NCI-H2227 (cell line): ENCODE measurements at regions not wholly inside any gene's neighbourhood (a gene's known extent, or its start where the extent isn't known, plus 50 kb on each side); places are given as distances from the start of the nearest gene placed in this dataset.
A peak's percentile ranks its signal among the peaks of the same experiment; 100 is the strongest.

Experiments used
- DNase-seq: peaks from one replicate; lab custom pipeline; 2025; ENCODE audit not compliant: unreplicated experiment; lab: John Stamatoyannopoulos, UW

DNA sequence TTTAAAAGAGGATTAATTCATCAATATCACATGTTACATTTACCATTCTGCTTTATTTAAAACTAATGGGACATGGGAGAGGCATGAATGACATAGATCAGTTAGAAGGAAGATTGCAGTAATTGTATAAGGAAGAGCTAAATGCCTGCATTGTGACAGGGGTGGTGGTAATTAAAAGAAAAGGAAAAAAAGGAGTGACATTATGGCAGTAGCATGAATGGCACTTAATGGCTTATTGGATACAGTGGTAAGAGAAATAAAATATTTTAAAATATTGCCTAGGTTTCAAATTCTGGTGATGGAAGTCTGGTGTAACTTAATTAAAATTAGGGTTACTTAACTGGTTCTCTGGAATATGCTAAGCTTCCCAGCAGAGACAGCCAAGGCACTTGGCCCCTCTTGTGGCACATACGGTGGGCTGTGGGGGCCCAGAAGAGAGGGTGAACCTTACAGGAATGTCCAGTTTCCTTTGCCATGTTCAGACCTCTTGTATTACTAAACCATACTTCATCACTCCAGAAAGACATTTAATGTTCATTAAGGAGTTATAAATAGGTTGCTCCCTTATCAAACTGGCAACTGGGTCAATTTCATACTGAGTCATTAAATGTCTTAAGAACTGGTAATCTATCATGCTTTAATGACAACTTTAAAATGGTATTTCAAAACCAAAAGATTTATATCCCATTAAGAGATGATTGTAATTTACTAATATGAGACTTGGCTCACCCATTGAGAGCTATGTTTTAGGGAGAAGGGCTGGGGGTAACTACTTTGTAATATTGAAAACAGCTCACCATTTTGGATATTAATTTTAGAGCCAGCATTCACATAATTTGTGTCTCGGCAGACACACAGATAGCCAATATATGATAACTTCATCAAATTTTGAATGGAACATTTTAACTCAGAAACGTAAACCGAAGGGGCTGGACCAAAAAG is 798.9 kb upstream of the PIK3C3 start:
- DNase-seq: no peak

DNA sequence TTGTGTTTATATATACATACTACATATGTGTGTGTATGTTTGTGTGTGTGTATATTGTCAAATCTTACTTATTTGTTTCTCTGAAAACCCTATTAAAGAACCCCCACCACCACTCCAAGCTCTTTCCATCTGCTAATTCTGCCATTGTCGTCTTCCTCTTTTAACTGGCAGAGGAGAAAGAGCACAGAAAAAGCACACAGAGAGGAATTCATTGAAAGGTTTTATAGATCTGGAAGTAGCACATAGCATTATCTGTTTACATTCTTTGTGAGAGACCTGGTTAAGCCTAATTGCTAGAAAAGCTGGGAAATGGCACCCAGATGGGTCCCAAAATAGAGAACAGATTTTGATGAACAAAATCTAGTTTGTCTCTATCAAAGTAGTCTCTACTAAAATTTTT is 800.0 kb upstream of the PIK3C3 start:
- no peak for DNase-seq

DNA sequence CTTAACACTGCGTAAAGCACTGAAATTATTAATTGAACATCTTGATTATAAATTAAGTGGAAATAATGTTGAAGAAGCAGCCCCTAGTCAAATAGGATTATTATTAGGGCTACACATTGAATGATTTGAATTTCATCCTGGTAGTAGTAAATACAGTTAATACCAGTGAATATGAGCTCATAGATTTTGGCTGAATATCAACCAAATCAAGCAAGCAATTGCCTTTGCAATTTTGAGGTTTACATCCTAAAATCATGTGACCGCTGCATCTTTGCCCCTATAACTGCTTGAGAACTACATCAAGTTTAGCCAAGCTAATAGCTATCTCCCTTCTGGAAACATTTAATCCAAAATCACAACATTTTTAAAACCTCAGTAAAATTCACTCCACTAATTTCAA is 801.2 kb upstream of the PIK3C3 start:
- no peak for DNase-seq

DNA sequence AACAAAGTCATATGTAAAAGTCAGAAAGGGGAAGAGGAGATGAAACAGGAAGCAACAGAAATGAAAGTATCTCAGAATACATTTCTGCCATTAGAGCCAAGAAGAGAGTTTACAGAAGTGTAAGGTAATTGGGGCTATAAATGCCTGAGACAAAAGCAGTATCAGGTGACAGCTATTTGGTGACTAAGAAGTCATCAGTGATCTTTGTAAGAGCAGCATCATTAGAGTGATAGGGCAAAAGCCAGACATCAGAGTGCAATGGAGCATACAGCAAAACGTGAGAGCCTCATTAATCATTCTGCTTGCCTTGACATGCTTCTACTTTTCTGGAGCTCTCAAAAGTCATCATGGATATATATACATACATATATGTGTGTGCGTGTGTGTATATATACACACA is 804.7 kb upstream of the PIK3C3 start:
- DNase-seq: peak; percentile 69

DNA sequence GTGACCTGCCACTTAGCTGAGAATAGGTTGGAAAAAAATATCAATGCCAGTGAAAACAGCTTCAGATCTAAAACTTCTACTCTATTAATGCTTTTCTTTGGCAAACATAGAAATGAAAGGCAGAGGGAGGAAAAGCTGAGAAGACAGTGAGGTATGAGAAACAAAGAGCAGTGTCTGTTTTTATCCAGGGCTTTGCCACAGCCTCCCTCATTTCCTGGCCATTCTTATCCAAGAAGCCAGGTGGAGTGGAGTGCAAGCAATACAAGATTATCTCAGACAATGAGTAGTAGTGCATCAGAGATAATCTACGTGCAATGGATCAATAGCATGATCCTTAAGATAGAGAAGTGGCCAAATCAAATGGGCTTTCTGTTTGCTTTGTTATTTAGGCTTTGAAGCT is 808.7 kb upstream of the PIK3C3 start:
- DNase-seq: peak; percentile 39

DNA sequence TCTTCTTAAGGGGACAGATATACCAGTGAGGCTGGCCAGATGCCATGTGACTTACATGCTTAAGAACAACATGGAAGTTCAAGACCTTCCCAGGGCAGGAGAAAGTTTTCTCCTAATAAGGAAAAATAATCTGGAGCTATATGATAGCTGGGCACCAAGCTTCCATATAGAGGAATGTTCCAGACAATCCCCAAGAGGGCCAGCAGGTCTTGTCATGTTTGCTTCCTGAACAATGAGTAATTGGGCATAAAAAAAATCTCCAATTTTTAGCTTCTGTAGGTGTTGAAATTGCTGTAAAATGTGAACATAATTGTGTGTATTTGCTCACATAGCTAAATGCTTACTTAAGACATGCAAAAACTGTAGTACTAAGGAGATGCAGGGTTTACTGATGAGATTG is 809.5 kb upstream of the PIK3C3 start:
- DNase-seq: no peak

DNA sequence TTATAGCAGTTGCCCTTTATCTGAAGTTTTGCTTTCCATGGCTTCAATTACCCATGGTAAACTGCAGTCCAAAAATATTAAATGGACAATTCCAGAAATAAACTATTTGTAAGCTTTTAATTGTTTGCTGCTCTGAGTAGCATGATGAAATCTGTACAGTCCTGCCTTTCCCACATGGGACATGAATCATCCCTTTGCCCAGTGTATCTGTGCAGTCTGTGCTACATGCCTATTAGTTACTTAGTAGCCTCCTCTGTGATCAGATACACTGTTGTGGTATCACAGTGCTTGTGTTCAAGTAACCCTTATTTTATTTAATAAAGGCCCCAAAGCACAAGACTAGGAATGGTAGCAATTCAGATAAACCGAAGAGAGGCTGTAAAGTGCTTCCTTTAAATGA is 810.6 kb upstream of the PIK3C3 start:
- no peak for DNase-seq

DNA sequence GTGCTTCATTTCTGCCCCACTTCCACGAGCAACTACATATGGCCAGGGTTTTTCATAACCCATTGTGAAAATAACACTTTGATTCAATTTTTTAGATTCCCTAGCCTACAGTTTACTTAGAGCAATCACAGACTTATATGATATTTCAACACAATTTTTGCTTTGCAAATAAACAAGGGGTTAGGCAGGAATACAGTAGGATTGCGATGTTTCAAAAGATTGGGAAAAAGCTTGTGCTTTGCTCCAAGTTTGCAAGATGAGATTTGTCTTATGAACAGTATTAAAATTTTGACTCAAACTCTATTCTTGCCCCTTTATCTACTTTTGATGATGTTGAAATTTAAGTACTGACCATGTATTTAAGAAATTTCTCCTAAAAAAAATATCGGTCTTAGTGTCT is 814.5 kb upstream of the PIK3C3 start:
- no peak for DNase-seq

DNA sequence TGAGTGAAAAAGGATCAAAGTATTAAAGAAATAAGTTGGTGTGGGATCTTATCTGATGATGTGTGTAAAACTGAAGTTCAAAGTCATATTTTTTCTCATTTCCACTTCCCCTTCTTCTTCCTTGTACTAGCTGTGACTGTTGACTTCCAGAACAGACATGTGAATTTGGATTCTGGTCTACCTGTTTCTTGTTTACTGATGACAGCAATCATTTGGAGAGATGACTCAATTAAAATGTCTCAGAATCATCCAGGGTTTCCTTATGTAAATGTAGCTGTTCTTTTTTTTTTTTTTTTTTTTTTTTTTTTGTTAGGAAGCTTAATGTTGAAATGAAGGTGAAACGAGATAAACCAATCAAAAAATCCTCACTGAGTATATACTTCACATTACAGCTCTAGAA is 819.9 kb upstream of the PIK3C3 start:
- no peak for DNase-seq

DNA sequence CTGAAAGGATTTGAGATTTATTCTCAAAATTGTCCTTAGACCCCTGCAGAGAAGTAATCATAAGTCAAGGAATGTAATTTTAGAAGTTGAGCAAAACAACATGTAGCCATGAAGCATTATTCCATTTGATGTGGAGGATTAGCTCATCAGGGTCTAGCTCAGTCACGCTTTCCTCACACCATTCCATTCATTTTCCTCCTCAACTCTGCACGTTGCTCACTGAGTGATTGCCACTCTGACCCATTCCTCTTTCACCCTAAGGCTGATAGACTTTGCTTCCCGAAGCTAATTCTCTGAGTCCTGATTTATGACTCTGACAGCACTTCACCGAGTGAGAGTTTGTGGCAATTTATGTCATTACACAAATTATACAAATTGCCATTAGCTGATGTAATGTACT is 820.6 kb upstream of the PIK3C3 start:
- no peak for DNase-seq

DNA sequence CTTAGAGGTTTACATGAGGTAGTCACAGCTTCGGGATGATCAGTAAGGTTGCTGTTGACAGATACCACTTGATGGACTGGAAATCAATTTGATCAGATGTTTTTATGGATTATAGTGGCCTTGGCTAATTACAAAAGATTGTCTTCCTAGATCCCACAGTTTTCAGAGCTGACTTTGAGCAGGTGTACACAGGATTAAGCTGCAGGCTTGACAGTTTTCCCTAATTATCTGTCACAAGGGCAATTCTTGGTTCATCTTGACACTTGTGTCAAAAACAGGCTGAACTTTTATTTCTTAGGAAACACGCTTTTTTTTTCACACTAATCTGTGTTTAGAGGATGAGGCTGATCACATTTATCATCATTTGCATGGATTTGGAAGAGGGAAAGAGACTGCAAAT is 824.0 kb upstream of the PIK3C3 start:
- DNase-seq: no peak

DNA sequence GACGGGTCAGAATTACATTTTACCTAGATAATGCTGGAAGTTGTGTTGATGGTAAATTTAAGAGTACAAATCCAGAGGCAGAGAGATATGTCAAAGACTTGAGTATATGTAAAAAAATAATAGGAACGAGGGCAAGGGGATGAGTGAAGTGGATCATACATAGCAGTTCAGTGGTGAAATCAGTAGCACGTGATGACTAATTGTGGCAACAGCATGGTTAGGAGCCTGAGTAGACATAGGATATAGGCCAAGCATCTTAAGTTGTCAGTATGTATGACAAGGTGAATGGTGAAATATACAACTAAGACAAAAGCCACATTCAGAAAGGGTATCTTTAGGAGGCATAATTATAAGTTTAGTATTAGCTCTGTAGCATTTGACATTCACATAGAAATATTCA is 826.5 kb upstream of the PIK3C3 start:
- DNase-seq: no peak

DNA sequence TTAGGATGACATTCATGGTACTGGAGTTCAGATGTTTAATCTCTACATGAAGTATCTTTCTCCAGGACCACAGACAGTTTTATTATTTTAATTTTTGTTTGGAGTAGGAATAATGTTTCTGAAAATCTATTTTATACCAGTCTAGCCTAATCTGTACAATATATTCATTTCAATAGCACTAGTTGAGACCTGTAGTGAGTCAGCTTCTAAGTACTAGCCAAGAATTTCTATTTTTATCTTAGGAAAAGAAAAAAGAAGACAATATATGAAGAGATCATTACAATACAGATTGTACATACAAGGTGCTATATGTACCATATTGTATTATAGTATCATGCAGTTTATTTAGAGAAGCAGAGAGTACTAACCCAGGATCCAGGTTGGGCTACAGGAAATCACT is 826.9 kb upstream of the PIK3C3 start:
- no peak for DNase-seq

DNA sequence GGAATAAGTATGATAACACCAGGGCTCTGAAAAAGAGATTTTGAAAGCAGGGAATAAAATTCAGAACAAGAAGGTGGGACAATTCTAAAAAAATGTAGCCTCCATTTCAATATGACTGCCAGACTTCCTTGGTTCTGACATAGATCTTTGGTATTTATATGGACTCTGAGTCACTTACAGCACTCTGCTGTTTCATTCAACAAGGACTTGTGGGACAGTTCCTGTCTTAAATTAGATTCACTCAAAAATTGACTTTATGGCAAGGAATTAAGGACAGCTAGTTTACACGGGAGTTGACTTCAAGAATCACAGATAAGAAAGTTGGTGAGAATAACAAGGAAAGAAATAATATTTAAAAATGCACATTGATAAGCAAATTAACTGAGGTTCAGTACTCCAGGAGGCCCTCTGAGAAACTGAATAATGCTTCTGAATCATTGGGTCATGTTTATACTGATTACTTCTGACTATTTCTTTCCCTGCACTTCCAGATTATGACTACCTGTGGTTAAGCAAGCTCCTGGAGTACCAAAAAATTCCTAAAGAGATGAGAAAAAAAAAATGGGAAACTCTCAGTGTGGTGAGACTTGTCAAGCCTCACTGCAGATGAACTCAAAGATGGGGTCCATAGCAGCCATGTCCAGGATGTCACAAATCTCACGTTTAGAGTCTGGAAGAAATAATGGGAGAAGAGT is 828.3 kb upstream of the PIK3C3 start:
- no peak for DNase-seq

DNA sequence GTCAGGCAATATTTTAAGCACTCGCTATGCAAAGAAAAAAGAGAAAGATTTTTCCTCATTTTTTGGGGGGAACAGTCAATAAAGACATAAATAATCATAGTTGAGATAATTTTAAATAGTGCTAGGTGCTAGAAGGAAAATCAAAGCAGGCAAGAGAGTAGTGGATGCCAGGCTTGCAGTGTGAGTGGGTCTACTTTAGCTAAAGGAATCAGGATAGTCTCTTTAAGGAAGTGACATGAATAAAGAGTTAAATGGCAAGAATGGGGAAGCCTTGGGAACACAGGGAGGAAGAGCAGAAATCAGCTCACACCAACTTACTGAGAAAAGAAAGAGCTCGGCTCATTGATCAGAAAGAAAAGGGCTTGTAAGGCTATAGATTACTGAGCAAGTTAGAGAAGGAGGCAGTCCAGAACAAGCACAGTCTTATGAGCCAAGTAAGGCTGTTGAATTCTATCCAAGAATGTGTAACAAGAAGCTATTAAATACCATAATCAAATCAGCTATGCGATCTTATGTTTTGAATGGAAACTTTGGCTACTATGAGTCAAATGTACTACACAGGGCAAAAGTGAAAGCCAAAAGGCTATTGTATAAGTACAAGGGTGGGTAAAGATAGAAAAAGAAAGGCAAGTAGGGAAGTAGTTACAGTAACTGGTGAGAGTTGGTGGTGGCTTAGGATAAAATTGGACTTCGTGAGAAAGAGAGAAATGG is 833.8 kb upstream of the PIK3C3 start:
- no peak for DNase-seq

DNA sequence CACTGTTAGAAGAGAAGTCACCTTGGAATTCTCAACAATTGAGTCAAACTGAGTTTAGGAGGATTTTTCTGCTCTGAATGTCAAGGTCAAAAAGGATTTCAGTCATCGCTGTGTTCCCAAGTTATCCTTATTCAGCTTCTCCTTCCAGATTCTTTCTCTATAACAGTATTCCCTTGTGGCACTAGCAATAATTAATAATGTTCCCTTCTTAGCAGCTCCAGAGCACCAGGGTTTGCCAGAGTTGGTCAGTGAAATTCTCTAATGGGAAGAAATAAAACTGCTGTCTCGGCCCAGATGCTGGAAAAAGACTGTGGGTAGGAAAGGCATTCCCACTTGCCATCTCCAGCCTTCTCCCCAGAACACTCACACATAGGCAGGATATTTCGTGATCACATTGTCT is 836.0 kb upstream of the PIK3C3 start:
- no peak for DNase-seq

DNA sequence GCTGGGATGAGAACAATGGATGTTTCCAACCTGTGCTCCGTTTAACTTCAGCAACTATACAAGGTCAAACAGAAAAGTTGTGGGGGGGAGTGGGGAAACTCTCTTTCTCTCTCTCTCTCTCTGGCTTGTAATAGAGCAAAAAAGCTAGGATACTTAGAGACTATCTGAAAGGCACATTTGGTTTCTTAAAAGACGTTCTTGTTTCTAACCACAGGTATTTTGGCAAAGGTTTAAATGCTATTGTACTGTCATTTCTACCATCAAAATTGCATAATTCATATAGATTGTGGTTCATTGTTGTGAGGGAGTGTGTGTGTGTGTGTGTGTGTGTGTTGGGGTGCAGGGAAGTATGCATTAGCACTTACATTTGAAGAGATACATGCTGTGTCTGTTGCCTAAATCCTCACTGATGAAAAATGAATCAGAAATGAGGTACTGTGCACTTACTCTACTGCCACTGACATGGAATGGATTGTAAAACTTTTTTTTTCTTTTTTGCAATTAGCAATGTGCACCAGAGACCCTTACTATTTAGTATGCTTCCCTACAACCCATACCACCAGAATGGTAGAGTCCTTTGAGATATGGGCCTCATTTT is 841.0 kb upstream of the PIK3C3 start:
- no peak for DNase-seq

DNA sequence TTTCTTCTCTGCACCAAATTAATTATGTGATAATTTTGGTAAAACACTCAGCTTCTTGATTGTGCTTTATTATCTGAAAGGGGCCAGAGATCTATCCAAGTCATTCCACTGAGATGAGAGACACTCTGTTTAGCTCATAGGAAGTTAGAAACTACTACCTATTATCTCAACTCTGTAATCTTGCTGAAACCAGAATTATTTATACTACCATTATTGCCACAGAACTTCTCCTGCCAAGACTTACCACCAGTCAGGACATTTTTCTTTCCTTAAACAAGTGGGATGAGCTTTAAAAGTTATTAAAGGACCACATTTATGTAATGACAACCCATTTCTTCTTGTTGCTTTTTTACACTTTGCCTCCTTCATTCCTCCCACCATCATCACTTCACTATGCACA is 855.6 kb upstream of the PIK3C3 start:
- DNase-seq: no peak

DNA sequence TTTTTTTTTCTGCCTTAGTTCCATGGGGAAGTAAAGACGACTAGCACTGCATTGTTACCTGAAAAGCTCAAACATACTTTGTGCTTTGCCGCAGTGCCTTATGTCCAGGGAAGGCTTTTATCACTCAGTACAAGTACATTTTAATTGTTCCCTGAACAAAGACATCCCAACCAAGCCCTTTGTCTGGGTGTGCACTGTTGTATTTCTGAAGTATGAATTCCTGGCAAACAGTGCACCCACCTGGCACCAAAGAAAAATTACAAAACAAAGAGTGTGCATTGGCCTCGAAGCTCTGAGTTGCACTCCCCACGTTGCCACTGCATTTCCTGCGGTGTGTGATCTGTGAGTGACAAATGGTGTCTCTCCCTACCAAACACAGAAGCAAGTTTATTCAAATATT is 858.5 kb upstream of the PIK3C3 start:
- DNase-seq: peak; percentile 59

DNA sequence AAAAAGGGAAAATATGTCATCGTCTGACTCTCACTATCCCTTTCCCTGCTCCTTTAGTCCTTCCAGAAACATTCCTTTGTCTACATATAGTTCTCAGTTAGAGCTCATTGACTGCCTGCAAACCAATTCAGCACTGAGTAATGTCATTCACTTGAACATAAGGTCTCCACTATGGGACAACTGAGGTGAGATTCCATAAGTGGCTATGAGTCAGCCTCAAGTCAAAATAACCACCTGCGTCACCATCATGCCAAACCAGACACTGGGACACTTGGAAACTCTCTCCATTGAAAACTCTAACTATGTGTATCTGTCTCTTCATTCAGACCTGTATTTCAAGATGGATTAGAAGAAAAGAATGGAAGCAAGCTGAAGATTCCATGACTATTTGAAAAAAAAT is 878.0 kb upstream of the PIK3C3 start:
- no peak for DNase-seq

DNA sequence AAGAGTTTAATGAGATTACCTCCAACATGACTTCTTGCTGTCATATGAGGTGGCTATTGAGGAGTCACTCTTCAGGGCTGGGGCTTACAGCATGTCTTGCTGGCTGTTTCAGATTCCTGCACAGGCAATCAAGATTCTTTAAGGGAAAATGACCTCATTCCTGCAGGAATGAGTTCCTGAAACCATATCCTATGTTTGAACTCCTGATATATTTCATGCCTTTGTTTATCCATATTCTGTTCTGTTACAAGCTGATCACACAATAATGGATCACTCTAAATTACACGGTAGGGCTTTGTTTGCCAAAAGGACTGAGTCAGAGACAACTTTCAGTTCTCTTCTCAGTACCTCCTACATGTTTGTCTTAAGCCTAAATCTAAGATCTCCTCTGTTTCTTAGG is 879.8 kb upstream of the PIK3C3 start:
- DNase-seq: no peak
